Mesothelial cell of epicardium (in vitro differentiated cells): ENCODE measurements at regions not wholly inside any gene's neighbourhood (a gene's known extent, or its start where the extent isn't known, plus 50 kb on each side); places are given as distances from the start of the nearest gene placed in this dataset.

Experiments used
- DNase-seq, 2 experiments: peaks; one replicate each; pipeline ENCODE4 v3.0.0; 2021; ENCODE audit warnings: low spot score in 2 of 2; ENCODE audit not compliant: unreplicated experiment in 2 of 2
- H3K27ac Mint-ChIP-seq: 2 replicates; pipeline ENCODE4 v1.8.0; 2021; ENCODE audit warnings: mixed read lengths
- H3K27me3 Mint-ChIP-seq: 2 replicates; pipeline ENCODE4 v1.8.0; 2021; ENCODE audit warnings: low read depth, mixed read lengths
- H3K36me3 Mint-ChIP-seq: 2 replicates; pipeline ENCODE4 v1.8.0; 2021; ENCODE audit warnings: mixed read lengths
- H3K4me1 Mint-ChIP-seq: 2 replicates; pipeline ENCODE4 v1.8.0; 2021; ENCODE audit warnings: mixed read lengths
- H3K4me3 Mint-ChIP-seq: 2 replicates; pipeline ENCODE4 v1.8.0; 2021; ENCODE audit warnings: mild to moderate bottlenecking, moderate library complexity, mixed read lengths
- H3K9me3 Mint-ChIP-seq: 2 replicates; pipeline ENCODE4 v1.8.0; 2021; ENCODE audit warnings: mixed read lengths
- TF ChIP-seq, protein P1 (sequence below): fragments of 200-600 bp; sonication (generic); IDR thresholded peaks from one replicate; pipeline ENCODE4 v1.5.0; 2021; ENCODE audit warnings: antibody characterized with exemption; ENCODE audit not compliant: unreplicated experiment

DNA sequence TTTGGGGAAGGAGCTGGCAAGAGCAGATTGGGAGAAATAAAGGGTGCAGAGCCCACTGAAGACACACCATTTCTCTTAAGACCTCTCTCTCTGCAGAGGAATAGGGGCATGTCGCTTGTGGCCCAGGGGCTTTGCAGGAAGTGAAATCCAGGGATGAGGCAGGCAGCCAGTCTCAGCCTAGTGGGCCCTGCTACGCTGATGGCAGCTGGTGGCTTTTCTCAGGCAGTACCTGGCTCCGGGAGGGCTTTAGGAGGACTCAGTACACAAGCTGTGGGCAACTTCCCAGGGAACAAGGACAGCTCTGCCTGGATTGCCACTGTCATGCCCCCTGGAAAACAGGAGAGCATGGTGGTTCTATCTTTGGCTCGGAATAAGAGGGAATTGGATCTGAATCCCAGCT lies 76.2 kb upstream of the NEURL1B start:
- Mint-ChIP-seq H3K4me1 (peaks cover 10% of the 10 kb centered on the region), H3K27ac (no peak overlapping the region), H3K4me3 (no peak overlapping the region), H3K36me3 (no peaks in the 10 kb centered on the region), H3K9me3 (no peaks in the 10 kb centered on the region), H3K27me3 (peaks cover 4% of the 10 kb centered on the region)
- TF ChIP-seq, protein P1, sequence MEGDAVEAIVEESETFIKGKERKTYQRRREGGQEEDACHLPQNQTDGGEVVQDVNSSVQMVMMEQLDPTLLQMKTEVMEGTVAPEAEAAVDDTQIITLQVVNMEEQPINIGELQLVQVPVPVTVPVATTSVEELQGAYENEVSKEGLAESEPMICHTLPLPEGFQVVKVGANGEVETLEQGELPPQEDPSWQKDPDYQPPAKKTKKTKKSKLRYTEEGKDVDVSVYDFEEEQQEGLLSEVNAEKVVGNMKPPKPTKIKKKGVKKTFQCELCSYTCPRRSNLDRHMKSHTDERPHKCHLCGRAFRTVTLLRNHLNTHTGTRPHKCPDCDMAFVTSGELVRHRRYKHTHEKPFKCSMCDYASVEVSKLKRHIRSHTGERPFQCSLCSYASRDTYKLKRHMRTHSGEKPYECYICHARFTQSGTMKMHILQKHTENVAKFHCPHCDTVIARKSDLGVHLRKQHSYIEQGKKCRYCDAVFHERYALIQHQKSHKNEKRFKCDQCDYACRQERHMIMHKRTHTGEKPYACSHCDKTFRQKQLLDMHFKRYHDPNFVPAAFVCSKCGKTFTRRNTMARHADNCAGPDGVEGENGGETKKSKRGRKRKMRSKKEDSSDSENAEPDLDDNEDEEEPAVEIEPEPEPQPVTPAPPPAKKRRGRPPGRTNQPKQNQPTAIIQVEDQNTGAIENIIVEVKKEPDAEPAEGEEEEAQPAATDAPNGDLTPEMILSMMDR = no peak
- DNase-seq = no peak

- Mint-ChIP-seq H3K27me3 (peaks cover 4% of the 10 kb centered on the region), H3K27ac (no peak overlapping the region)
- no peak for DNase-seq
These were observed 76.9 kb upstream of the NEURL1B start for GRCh38 chr5:172564188-172564587.

DNA sequence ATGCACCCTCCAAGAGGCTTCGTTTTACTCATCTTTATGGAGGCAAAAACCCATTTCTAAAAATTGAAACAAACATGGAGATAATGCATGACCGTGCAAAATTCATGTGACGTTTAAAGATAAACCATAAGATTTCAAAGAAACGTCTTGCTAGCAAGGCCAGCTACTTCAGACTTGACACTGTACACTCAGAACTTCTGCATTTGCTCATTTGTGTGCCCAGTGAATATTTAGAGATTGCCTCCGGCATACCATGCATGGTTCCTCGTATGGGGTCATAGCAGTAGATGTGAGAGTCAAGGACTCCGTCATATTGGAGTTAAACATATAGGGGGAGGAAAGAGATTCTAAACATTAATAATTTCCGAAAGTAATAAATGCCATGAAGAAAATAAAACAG lies 78.6 kb upstream of the NEURL1B start:
- H3K27me3 Mint-ChIP-seq = peaks cover 4% of the 10 kb centered on the region
- peaks cover 26% of the 10 kb centered on the region for H3K4me1 Mint-ChIP-seq
- no peaks in the 10 kb centered on the region for H3K36me3 Mint-ChIP-seq
- no peak overlapping the region for H3K27ac Mint-ChIP-seq
- no peaks in the 10 kb centered on the region for H3K9me3 Mint-ChIP-seq
- no peak for DNase-seq
- TF ChIP-seq, protein P1 = no peak
- H3K4me3 Mint-ChIP-seq = no peak overlapping the region

More at GRCh38 chr5:172564188-172564587, 76.9 kb upstream of the NEURL1B start:
- Mint-ChIP-seq H3K9me3 (no peaks in the 10 kb centered on the region), H3K4me1 (peaks cover 10% of the 10 kb centered on the region), H3K4me3 (no peak overlapping the region), H3K36me3 (no peaks in the 10 kb centered on the region)
- TF ChIP-seq, protein P1 = no peak

GRCh38 chr5:172561151-172561550 lies 79.9 kb upstream of the NEURL1B start:
- H3K36me3 Mint-ChIP-seq = no peaks in the 10 kb centered on the region
- TF ChIP-seq, protein P1 = no peak
- H3K9me3 Mint-ChIP-seq = no peaks in the 10 kb centered on the region
- no peak for DNase-seq
- H3K4me1 Mint-ChIP-seq = peaks cover 39% of the 10 kb centered on the region
- H3K27me3 Mint-ChIP-seq = peaks cover 4% of the 10 kb centered on the region
- no peak overlapping the region for H3K27ac Mint-ChIP-seq
- no peak overlapping the region for H3K4me3 Mint-ChIP-seq

GRCh38 chr5:172559004-172559932 lies 81.8 kb upstream of the NEURL1B start:
- Mint-ChIP-seq H3K36me3 (no peaks in the 10 kb centered on the region), H3K4me1 (peaks cover 49% of the 10 kb centered on the region), H3K27ac (peak overlapping the region; percentile 91), H3K4me3 (peak overlapping the region; percentile 13), H3K9me3 (no peaks in the 10 kb centered on the region), H3K27me3 (peaks cover 4% of the 10 kb centered on the region)
- TF ChIP-seq, protein P1 = no peak
- DNase-seq = peak; percentile 55 to 82
